NCI-H2029 (cell line): ENCODE measurements at regions not wholly inside any gene's neighbourhood (a gene's known extent, or its start where the extent isn't known, plus 50 kb on each side); places are given as distances from the start of the nearest gene placed in this dataset.
"Not testable (repeated sequence)": the region's sequence is repeated elsewhere in the genome, so short reads cannot be mapped to it uniquely, and the experiment has no call there.

ENCODE experiments used
- DNase-seq: peaks from one replicate; lab custom pipeline; 2025; lab: John Stamatoyannopoulos, UW

- DNase-seq = peak; percentile 34
Measured at GRCh38 chr5:142221091-142221860, 103.5 kb downstream of the SPRY4 start.

- no peak for DNase-seq
Measured at GRCh38 chr5:142219146-142219545, 105.7 kb downstream of the SPRY4 start.

DNA sequence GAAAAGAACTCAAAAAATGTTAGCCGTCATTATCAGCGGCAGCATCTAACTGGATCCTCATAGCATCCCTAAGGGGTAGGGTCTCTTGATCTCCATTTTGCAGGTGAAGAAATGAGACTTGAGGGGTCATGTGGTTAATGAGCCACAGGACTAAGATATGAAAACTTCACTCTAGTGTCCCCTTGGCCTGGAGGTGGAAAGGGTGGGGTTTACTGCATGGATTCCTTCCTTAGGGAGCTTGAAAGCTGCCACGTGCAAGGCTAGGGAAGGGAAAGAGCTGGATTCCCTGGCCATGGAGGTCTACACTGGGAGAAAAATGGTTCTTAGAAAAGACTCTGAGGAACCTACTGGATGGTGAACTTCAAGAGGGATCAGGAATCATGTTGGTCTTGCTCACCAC lies 107.9 kb downstream of the SPRY4 start:
- DNase-seq = no peak

DNA sequence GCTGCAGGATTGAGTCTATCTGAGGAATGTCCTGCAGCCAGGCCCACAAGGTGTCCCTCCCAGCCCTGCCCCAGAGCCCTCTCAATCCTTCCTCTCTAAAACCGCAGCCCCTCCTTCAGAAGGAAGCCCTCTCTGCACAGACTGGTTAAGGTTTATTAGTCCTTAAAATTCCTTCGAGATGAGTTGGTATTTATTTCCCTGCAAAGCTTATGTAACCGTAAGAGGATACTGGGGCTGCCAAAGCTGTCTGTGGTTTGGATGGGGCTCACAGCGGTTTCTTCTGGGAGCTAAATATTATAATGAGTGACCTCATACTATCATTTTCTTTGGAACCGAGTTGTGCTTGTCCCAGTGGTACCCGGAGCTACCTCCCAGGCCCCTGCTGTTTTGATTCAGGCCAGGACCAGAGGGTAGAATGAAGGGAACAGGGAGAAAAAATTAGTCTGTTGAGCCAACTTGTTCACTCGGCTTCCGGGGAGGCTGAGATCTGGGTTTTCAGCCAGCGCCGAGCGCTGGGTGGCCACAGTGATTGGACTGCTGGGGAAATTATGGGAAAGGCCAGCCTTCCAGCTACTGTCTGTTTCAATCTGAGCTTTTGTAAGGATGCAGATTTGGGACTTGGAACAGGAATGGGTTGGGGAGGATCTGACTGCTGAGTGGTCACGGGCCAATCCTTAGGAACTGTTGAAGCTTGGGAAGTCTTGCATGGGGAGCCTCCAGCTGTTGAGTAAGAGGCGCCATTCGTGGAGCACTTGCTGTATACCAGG lies 107.5 kb downstream of the NDFIP1 start:
- peak; percentile 19 for DNase-seq

DNA sequence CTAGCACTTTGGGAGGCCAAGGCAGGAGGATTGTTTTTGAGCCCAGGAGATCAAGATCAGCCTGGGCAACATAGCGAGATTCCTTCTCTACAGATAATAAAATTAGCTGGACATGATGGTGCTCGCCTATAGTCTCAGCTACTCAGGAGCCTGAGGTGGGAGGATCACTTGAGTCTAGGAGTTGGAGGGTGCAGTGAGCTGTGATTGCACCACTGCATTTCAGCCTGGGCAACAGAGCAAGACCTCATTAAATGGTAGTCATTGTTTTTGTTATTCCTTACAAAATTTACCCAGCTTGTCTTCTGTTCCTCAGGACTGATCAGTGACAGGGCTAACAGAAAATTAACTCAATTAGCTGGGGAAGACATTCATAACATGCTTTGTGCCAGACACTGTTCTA lies 104.5 kb downstream of the NDFIP1 start:
- no peak for DNase-seq

DNA sequence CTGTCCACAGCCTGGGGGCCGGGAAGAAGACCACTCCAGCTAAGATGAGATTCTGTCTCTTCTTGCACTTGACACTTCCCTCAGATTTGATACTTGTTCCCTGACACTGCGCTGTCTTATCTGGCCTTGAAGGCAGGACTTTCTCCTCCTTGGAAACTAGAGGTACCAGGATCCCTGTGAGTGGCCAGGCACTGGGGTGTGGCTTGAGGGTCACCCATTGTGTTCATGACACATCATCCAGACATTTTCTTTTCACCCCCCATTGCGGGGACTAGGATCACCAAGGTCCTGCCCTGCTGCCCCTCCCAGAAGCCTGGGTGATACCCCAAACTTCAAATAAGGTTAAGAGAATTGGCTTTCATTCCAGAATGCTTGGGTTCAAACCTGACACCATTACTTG lies 103.3 kb downstream of the NDFIP1 start:
- DNase-seq = no peak

DNA sequence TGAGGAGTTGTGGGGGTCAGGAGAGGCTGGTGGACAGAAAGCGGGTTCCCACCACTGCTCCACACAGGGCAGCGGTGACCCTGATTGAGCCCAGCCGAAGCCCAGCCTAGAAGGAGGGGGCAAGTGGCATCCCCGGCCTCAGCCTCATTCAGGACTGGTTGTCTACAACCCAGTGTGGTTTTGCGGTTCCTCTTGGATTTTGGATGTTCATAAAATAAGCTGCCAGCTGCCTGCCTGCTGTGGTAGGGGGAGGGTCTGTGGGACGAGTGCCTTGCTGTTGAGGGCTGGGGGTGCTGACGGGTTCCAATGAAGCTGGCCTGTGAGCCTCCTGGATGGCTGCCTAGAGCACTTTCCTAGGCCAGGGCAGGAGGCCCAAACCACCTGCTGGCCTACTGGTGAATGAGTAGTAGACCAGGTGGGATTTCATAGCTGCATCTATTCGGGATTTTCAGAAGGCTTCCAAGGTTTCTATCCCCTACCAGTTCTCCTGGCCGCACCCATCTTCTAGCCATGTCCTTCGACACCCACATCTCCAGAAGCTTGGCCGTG lies 102.4 kb downstream of the NDFIP1 start:
- no peak for DNase-seq

DNA sequence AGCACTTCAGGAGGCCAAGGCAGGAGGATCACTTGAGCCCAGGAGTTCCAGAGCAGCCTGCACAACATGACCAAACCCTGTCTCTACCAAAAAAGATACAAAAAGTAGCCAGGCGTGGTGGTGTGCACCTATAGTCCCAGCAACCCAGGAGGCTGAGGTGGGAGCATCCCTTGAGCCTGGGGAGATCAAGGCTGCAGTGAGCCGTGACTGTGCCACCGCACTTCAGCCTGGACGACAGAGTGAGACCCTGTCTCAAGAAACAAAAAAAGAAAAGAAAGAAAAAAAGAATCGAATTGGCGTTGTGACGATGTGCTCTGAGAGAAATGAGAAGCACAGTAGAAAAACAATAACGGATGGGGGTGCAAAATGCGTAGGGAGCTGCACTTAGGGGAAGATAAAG lies 101.4 kb downstream of the NDFIP1 start:
- DNase-seq = no peak

DNA sequence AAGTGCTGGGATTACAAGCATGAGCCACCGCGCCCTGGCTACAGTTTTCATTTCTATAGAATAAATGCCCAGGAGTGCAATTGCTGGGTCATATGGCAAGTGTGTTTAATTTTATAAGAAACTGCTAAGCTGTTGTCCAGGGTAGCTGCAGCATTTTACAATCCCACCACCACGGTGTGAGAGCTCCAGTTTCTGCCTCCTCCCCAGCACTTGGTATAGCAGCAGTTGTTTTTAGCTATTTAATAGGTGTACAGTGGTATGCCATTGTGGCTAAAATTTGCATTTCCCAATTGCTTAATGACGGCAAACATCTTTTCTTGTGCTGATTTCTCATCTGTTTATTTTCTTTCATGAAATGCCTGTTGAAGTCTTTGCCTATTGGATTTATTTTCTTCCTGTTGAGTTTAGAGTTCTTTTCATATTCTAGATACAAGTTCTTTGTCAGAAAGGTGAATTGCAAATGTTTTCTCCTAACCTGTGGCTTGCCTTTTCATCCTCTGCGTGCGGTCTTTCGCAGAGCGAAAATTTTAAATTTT lies 100.3 kb downstream of the NDFIP1 start:
- no peak for DNase-seq

DNA sequence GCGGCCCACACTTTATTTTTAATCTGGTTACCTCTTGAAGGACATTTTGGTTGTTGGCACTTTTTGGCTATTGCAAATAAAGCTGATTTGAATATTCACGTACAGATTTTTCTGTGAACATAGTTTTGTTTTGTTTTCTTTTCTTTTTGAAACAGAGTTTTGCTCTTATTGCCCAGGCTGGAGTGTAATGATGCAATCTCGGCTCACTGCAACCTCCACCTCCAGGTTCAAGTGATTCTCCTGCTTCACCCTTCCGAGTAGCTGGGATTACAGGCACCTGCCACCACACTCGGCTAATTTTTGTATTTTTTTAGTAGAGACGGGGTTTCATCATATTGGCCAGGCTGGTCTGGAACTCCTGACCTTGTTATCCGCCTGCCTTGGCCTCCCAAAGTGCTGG lies 99.7 kb downstream of the NDFIP1 start:
- not testable (repeated sequence) for DNase-seq

DNA sequence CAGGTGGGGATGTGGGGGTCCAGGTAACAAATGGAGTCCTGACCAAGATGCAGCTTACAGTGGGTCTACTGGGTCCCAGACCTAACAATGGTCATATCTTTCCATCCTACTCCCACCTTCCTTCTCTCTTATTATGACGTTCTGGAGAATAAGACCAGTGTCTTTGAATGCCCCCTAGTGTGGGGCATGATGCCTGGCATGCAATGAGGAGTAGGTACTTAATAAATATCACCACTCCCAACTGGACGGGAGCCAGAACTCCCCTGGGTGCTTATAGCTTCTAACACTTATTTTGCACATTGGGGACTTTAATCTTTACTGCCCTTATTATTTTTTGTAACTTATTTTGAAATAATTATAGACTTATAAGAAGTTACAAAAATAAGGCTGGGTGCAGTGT lies 98.2 kb downstream of the NDFIP1 start:
- no peak for DNase-seq

DNA sequence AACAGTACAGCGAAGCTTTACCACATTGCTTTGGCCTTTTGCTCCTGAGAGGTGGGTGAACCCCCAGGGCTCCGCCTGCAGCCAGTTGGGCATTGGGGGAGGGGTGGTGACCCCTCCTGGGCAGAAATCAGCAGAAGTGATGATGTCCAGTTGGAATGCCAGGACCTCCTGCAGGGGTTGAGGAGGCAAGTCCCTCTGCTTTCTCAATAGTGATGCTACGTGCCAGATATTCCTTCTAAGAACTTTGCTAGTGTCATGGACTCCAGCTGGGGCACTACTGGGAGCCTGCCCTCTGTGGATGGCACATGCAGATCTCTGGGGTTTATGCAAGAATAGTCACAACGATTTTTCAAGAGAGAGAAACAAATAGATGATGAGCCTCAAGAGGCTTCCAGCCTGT lies 95.6 kb downstream of the NDFIP1 start:
- no peak for DNase-seq
